Stimulated activated CD4-positive, alpha-beta T cell treated with anti-CD3 and anti-CD28 coated beads, Interleukin-12 subunit alpha, Interleukin-12 subunit beta, amount 100 ng/mL, for 4 hours (primary cell): ENCODE measurements at regions not wholly inside any gene's neighbourhood (a gene's known extent, or its start where the extent isn't known, plus 50 kb on each side); places are given as distances from the start of the nearest gene placed in this dataset.
"Not testable (repeated sequence)": the region's sequence is repeated elsewhere in the genome, so short reads cannot be mapped to it uniquely, and the experiment has no call there.

Source experiments
- DNase-seq: peaks from one replicate; pipeline ENCODE4 v3.0.0-alpha.2; 2020

DNA sequence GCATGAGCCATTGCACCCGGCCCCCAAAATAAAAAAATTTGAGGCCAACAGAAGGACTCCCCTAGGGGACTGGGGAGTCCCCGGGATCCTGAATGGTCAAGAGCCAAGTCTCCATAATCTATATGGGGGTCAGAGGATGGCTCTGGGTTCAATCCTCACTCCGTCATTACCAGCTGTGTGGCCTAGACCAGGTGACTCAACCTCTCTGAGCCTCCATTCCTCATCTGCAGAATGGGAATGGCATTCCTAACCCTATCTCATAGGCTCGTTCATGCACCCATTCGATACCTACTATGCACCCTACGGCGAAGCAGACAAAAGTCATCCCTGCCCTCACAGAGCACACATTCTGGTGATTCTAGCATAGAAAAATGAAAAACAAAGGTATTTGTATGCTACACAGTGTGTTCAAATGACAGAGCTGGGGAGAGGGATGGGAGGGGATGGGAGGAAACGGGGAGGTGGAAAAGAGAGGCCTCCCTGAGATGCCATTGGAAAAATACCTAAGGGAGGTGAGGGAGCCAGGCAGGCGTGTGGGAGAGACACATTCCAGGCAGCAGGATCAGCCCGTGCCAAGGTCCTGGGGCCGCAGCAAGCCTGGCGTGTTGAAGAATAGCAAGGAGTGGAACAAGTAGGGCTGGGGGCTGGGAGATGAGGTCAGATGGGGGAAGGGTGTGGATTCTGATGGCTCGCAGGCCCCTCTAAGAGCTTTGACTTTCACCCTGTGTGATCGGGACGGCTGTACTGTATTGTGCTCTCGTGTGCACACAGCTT, 71.2 kb downstream of the RMI2 start:
- DNase-seq: no peak

DNA sequence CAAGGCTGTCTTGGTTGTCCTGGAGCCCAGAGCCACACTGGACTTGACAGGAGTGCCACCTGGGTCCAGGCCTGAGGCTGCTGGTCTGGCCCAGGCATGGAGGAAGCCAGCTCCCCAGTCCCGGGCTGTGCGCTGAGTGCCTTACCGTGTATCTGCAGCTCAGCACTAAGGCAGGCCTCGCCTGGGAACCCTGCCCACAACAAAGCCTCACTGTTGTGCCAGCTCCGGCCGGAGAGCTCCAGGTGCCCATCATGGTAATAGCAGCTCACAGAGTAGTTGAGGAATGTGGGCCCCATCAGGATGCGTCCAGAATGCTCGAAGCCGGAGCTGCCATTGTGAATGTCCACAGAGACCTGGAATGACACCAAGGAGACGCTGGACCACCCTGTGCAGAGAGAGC, 72.2 kb downstream of the RMI2 start:
- no peak for DNase-seq

DNA sequence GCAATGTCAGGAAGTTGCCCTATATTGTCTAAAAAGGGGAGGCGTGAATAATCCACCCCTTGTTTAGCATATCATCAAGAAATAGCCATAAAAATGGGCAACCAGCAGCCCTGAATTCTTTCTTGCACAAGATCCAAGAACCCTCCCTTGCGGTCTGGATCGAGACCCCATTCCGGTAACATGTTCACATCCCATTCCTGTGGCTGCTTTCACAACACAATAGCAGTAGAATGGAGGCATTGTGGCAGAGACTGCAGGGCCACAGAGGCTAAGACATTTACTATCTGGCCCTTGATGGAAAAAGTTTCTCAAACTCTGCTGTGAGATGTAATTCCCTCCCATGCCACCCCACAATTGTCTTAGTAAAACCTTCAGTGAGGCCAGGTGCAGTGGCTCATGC, 73.2 kb downstream of the RMI2 start:
- DNase-seq: no peak

DNA sequence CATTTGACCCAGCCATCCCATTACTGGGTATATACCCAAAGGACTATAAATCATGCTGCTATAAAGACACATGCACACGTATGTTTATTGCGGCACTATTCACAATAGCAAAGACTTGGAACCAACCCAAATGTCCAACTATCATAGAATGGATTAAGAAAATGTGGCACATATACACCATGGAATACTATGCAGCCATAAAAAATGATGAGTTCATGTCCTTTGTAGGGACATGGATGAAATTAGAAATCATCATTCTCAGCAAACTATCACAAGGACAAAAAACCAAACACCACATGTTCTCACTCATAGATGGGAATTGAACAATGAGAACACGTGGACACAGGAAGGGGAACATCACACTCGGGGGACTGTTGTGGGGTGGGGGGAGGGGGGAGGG, 74.8 kb downstream of the RMI2 start:
- DNase-seq: not testable (repeated sequence)

DNA sequence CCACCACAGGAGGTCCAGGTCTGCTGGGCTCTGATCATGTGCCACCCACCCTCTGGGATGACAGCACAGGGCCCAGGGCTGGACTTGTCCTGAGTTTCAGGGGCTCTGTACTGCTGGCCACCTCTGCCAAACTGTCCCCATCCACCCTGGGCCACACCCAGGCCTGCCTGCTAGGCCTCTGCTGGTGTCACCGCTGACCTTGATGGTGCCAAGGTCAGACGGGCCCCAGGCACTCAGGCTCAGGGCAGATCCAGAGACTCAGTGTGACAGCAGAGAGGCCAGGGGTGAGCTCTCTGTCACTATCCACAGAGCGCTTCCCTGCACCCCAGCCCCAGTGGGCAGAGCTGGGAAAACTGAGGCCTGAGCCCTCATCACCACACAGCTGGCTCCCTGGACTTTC, 75.6 kb downstream of the RMI2 start:
- DNase-seq: no peak

DNA sequence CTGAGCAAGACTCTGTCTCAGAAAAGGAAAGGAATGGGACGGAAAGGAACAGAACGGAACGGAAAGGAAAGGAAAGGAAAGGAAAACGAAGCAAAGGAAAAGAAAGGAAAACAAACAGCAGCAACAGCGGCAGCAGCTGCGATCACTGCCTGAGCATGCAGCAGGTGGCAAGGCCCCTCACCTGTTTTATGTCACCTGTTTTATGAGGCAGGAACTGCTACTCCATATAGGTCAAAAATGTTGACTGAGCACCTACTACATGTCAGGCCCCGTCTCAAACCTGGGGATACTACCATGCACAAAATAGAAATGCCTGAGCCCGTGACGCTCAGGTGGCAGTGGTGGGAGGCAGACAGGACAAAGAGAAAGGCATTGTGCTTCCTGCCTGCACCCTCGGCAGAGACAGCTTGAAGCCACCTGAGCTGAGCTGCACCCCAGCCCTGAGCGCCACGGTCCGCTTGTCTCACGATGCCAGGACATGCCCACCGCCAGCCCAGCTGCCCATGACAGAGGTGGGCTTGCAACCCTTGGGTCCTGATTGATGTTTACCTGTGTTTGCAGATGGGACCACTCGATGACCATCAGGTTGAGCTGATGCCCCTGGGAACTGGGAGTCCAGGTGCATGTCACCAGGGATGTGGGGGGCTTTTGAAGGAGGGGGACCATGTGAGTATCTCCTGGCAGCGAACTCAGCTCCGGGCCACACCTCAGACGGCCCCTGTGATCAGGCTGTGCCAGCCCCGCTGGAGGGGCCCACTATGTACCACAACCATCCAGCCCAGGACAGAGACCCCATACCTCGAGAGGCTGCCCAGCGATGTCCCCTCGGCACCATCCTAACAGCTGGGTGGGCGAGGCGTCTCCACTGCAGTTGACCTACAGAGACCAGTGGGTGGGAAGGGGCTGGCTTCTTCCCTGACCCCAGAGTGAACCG, 77.4 kb downstream of the RMI2 start:
- DNase-seq: no peak

DNA sequence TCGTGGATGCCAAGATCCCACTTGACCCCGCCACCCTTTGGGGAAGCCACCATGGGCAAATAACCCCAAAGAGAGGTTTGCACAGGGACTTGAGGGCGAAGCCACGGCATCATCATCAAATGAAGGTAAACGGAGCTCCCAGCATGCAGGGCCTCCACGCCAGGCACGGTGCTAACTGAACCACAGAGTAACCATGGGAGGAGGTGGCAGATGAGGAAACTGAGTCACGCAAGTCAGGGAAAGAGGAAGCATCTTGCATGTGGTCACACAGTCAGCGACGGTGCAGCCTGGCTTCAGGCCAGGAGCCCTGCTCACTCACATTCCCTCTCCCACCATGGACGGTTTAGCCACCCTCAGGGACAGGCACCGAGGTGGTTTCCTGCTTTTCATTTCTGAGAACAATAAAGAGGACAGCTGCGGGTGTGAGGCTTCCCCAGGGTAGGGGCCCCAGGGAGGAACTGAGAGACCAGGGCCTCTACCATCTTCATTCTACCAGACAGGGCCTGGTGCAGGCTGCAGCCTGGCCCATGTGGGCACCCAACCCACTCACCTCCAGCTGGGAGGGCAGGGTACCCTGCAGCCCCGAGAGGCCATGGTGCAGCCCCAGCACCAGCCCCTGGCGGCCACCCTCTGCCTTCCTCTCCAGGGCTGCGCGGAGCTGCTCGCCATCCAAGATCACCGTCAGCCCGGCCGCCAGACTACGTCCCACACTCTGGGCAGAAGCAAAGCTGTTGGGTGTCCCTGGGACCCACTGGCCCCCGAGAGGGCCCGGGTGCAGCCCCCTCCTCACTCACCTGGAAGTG, 78.3 kb downstream of the RMI2 start:
- DNase-seq: no peak

DNA sequence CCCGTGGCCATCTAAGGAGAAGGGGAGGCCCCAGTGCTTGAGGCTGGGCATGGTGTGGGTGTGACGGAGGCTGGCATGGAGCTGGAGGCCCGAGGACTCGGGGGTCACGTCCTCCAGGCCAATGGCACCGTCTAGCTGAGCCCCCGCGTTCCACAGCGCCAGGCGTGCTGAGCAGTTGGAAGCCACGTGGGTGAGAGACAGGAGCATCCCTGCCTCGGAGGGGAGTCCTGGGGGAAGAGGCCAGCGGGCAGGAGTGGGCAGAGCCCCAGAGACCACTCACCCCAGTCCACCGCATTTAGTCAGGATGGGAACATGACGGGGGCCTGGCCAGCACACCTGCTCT, 78.8 kb downstream of the RMI2 start:
- DNase-seq: no peak

DNA sequence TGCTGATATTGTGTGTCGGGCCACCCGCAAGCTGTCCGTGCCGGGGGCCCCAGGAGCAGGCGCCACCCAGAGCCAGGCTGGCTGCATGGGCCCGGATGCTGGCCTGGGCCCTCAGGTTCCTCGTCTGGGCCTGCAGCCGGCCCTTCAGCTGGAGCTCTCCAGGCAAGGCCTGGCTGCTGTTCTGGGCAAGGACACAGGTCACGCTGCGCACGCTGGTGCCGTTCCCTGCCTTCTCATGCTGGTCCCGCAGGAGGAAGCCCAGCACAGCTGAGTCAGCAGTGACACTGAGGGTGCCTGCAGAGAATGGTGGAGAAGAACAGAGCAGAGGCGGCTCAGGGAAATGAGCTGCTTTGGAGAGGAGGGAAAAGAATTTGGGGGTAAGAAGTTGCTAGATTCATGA, 79.9 kb downstream of the RMI2 start:
- DNase-seq: no peak

DNA sequence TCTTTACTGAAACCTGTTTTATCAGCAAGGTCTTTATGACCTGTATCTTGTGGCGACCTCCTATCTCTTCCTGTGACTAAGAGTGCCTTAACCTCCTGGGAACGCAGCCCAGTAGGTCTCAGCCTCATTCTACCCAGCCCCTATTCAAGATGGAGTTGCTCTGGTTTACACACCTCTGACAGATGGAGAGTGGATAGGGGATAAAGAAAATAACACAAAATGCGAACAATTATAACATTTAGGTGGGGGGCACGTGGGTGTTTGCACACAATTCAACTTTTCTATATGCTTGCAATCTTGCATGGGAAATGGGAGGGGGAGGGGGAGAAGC, 83.3 kb downstream of the RMI2 start:
- DNase-seq: no peak

DNA sequence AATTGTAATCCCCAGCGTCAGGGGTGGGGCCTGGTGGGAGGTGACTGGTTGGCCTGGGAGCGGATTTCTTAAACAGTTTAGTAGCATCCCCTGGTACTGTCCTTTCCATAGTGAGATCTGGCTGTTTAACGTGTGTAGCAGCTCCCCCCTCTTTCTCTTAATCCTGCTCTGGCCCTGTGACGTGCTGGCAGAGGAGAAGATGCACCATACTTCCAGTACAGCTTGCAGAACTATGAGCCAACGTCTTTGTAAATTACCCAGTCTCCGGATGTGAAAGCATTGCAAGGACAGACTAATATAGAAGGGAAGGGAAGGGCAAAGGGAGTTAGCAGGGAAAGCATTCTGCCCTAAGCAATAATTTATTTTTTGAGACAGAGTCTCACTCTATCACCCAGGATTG, 83.9 kb downstream of the RMI2 start:
- DNase-seq: no peak

DNA sequence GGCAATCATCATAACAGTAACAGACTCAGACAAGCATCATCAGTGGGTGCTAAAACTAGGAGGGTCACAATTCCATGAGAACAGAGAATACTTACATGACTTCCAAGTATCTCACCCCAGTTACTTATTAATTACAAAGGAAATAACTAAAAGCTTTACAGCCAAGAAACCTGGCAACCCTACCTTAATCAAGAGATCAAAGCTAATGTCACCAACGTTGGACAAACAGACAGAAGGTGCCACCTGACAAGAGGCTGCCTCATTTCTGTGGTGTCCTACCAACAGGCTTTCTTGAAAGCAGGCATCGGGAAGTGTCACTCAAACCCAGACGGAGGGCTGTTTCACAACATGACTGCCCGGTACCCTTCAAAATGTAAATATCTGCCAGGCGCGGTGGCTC, 84.6 kb downstream of the RMI2 start:
- DNase-seq: no peak

DNA sequence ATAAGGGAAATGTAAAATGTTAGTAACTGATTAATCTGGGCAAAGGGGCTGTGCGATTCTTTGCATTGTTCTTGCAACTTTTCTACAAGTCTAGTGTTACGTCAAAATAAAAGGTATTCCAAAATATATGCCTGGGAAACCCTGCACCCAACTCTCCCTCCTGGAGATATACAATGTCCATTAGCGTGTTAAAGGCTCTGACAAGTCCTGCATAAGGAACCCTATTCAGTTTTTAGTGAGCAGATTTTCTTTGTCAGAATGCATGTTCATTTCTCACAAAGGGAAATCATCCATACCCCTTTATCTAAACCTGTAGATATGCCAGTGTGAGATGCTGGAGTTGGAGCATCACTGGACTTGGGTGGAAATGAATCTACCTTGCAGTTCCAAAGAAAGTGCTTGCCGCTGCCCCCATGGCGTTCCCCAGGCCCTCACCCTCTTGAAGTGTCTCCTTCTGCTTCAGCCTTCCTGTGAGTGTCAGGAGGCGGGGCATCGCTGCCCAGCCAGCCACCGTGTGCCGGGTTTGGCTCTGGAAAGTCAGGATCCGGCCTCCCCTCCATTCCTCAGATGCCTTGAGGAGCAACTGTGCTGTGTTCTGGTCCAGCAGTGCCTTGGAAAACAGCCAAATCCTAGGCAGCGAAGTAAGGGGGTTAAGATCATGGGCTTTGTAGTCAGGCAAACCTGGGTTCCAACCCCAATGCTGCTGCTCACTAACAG, 85.5 kb downstream of the RMI2 start:
- no peak for DNase-seq

DNA sequence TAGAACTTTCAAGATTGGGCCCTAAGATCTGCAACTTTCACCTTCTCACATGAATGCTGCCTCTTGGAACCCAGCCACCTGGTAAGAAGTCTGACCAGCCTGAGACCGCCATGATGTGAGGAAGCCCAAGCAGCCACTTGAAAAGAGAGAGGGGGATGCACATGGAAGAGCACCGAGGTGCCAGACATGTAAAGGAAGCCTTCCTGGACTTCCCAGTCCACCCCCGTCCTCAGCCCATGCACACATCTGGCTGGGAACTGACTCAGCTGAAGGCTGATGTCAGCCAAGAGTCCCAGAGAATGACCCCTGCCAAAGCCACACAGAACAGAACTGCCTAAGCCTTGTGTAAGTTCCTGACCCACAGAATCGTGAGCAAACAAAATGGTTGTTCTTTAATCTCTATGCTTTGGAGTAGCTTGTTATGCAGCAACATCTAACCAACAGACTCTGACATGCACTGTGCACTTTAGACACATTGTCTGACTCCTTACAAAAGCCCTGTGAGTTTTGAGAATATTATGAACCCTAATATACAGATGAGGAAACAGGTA, 86.7 kb downstream of the RMI2 start:
- DNase-seq: no peak

DNA sequence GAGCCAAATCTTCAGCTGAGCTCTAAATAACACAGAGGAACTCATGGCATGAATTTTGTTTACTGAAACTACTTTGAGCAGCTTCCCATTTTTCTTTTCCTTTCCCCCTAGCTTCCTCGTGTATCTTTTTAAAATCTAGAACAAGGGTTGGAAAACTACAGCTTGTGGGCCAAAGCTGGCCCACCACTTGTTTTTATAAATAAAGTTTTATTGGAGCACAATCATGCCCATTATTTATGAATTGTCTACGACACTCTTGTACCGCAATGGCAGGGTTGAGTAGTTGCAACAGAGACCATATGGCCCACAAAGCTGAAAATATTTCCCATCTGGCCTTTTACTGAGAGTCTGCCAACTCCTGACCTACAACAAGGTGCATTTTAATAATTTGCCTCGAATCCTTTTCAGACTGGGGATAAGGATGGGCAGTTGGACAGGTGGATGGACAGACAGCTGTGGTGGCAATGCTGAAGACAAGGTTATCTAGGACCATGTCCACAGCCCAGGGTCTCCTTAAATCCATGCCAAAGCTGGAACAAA, 87.7 kb downstream of the RMI2 start:
- DNase-seq: no peak

DNA sequence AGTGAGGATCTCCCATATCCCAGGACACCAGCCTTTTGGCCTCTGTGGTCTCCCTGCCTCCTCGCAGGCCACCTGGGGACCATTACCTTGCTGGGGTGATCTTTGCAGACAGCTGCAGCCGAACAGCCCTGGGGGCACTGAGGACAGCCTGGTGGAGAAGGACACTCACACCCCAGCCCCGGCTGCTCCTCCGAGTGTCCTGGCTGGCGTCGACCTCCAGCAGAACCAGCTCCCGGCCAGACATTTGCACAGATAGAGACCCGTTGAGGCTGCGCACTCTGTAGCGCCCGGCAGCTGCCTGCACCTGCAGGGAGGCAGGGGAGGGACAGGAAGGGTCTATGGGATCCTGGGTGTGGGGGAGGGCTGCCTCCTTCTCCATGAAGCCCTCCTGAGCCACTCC, 90.3 kb downstream of the RMI2 start:
- DNase-seq: no peak

DNA sequence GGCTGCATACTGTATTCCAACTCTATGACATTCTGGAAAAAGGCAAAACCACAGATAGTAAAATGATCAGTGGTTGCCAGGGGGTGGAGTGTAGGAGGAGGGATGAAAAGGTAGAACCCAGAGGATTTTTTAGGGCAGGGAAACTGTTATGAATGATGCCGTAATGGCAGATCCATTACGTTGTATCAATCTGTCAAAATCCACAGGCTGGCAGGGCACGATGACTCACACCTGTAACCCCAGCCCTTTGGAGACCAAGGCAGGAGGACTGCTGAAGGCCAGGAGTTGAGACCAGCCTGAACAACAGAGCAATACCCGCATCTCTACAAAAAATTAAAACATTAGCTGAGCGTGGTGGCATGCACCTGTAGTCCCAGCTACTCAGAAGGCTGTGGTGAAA, 91.8 kb downstream of the RMI2 start:
- no peak for DNase-seq

DNA sequence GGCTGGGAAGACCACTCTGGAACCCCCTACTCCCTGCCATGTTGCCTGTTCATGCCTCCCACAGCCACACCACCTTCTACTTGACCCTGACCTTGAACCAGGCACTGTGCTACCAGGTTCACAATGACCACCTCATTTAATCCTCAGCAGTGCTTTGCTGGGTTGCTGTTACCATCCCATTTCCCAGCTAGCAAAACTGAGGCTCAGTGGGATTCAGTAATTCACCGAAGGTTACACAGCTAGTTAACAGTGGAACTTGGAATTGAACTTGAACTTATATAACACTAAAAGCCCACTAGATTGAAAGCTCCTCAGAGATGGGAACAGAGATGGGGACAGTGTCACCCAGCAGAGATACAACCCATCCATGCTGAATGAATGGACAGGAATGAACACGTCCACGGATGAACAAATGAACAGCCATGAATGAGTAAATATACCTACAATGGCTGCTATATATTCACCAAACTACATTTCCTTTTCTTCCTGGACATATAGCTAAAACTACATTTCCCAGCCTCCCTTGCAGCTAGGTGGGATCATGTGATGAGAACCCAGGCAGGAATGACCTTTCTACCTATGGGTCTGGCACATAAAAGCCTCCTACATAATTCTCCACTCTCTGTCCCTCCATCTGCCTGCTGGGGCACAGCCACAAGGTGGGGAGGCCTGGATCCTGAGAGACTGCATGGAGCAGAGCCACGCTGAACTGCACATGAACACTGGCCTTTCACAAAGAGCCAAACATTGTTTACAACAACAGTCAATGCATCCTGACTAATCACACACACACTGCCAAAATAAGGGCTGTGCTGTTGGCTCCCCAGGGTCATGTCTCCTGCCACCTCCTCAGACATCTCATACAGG, 94.8 kb downstream of the RMI2 start:
- DNase-seq: no peak

DNA sequence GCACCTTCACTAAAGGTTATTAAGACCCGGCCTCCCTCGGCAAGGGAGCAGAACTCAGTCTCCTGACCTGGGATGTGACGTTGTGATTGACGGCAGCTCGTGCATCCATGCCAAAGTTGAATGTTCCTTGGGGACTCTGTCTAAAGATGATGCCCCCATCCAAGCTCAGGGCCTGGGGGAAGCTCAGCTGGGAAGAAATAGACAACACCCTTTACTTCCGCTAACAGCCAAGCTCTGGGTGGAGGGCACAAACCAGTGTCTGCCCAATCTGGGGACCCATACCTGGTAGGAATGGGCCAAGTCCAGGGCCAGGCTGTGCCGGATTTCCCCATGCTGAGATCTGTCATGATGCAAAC, 95.4 kb downstream of the RMI2 start:
- no peak for DNase-seq

DNA sequence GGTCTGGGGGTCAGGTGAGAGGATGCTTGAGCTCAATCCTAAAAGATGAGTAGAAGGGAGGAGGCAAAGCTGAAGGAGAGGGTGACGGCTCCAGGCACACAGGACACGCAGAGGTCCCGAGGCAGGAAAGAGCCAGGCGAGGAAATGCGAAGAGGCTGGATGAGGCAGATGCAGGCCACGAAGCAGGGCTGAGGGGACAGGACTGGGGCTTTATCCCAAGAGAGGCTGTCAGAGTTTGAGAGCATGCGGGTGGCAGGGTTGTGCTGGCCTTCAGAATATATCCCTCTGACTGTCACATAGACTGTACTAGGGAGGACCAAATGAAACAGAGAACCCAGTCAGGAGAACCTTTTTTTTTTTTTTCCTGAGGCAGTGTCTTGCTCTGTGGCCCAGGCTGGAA, 100.2 kb downstream of the RMI2 start:
- DNase-seq: no peak

DNA sequence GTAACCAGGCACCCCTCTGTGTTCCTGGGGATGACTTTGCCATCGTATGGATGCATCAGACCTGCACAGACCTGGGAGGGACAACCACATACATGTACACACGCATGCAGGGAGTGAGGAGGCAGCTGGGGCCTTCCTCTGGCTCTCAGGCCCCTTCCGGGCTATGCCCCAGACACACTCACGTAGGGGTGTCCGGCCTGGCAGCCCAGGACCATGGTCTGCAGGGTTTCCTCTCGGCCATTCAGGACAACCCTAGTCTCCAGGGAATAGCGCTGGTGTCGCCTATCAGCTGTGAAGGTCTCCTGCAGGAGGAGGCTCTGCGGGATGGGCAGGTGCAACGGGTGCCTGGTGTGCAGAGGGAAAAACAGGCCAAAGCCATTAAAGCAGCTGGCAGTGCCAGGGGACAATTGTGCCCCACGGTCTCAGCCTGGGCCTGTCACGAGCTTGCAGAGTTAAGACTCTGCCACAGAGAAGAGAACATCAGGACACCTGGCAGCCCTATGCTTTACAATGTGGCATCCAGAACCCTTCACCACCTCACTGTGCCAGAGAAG, 101.4 kb downstream of the RMI2 start:
- no peak for DNase-seq
